ENCODE measurements at regions not wholly inside any gene's neighbourhood (a gene's known extent, or its start where the extent isn't known, plus 50 kb on each side); places are given as distances from the start of the nearest gene placed in this dataset.

DNA sequence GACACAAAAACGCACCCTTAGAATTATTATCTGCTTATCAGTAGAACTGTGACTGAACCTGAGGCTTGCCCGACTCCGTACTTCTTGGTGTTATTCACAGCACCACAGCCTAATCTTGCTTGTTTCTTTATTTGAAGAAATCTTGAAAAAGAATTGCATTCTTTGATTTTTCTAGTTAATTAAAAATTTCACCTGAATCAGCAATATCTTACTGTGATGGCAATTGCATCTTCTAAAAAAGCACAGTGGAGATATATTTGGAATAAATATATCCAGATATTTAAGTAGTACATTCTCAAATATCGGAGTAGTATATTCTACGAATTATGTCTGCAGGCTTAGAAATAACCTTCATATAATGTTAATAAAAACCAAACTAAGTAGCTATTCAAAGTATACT lies 90.1 kb upstream of the LYSMD4 start:
- TF ChIP-seq POLR2A (IDR thresholded peaks at IDR 0.05; ENCODE audit: low read length) (no peak), GATA1 (IDR thresholded peaks at IDR 0.05; ENCODE audit: low read depth, low read length) (no peak)
